ENCODE measurements at regions not wholly inside any gene's neighbourhood (a gene's known extent, or its start where the extent isn't known, plus 50 kb on each side); places are given as distances from the start of the nearest gene placed in this dataset.

DNA sequence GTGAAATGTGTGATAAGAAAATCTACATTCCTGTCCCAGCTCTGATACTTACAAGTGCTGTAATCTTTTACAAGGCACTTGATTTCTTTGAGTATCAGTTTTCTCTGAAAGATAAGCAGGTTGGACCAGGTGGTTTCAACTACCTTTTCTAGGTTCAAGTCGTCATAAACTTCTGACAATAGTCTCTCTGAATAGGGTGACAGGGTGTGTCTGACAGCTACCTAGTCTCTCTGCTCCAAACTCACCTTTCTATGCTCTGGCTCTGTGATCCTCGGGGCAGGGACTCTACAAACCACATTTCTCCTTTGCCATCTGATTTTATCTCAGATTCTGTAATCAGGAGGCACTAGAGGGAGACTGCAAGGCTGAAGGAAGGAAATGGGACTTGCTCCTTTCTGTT, 137.7 kb upstream of the SYT1 start:
- no peaks in the 10 kb centered on the region for H4K20me1 ChIP-seq (replicated peaks; ENCODE audit: control insufficient read depth, extremely low read depth, insufficient read depth, low read length)
- FAIRE-seq, result no peak
- dilution Hi-C loops (cut with MboI; ENCODE audit: extremely low pct_ligation_motif_present, low sequenced_read_pairs), result no loop called here

More for the DNA sequence above, 137.7 kb upstream of the SYT1 start:
- no TSS peak for BruUV-seq (replicated peaks)
- no peak overlapping the region for H3K4me2 ChIP-seq (ENCODE audit: insufficient read depth, low read length)
- no peaks in the 10 kb centered on the region for H3K79me2 ChIP-seq (ENCODE audit: control insufficient read depth, insufficient read depth, low read length)
- no peaks in the 10 kb centered on the region for H3K9me3 ChIP-seq (replicated peaks; ENCODE audit: control insufficient read depth, insufficient read depth, low read length)
- intact Hi-C loops (cut with micrococcal nuclease), result no loop called here
- H3K9me1 ChIP-seq (replicated peaks; ENCODE audit: control insufficient read depth, extremely low read depth, insufficient read depth, low read length), result no peaks in the 10 kb centered on the region
- no peak overlapping the region for H3K4me3 ChIP-seq (replicated peaks in 1 of 3; ENCODE audit: insufficient read depth in 1 of 3, low read depth in 1 of 3, low read length in 3 of 3)
- TF ChIP-seq, protein P1, sequence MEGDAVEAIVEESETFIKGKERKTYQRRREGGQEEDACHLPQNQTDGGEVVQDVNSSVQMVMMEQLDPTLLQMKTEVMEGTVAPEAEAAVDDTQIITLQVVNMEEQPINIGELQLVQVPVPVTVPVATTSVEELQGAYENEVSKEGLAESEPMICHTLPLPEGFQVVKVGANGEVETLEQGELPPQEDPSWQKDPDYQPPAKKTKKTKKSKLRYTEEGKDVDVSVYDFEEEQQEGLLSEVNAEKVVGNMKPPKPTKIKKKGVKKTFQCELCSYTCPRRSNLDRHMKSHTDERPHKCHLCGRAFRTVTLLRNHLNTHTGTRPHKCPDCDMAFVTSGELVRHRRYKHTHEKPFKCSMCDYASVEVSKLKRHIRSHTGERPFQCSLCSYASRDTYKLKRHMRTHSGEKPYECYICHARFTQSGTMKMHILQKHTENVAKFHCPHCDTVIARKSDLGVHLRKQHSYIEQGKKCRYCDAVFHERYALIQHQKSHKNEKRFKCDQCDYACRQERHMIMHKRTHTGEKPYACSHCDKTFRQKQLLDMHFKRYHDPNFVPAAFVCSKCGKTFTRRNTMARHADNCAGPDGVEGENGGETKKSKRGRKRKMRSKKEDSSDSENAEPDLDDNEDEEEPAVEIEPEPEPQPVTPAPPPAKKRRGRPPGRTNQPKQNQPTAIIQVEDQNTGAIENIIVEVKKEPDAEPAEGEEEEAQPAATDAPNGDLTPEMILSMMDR (IDR thresholded peaks at IDR 0.05; ENCODE audit: extremely low read depth in 1 of 2, insufficient read depth in 1 of 2, low read depth in 1 of 2, low read length in 2 of 2), result no peak
- no peak for TF ChIP-seq JUN (IDR thresholded peaks at IDR 0.05; ENCODE audit: borderline replicate concordance, insufficient read depth, insufficient read length, low read depth)
- no peak for TF ChIP-seq POLR2A (IDR thresholded peaks at IDR 0.05; ENCODE audit: low read depth, low read length)
- TF ChIP-seq EZH2 (IDR thresholded peaks at IDR 0.05; ENCODE audit: borderline replicate concordance, low read depth, low read length, severe bottlenecking), result no peak
- TF ChIP-seq FOS (IDR thresholded peaks at IDR 0.05; ENCODE audit: borderline replicate concordance, insufficient read depth, low read length), result no peak
- TF ChIP-seq POLR2AphosphoS5 (IDR thresholded peaks at IDR 0.05; ENCODE audit: insufficient read depth, low read depth, low read length), result no peak
- no peak for TF ChIP-seq GATA2 (IDR thresholded peaks at IDR 0.05; ENCODE audit: insufficient read depth, insufficient read length, low read depth, low read length)
- TF ChIP-seq, protein P2, sequence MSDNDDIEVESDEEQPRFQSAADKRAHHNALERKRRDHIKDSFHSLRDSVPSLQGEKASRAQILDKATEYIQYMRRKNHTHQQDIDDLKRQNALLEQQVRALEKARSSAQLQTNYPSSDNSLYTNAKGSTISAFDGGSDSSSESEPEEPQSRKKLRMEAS (IDR thresholded peaks at IDR 0.05; ENCODE audit: insufficient read depth, insufficient read length), result no peak
- no peak for TF ChIP-seq MYC (IDR thresholded peaks at IDR 0.05; ENCODE audit: low read depth, low read length)
- no peak overlapping the region for H3K27ac ChIP-seq (ENCODE audit: insufficient read depth, low read depth, low read length)
- no peak overlapping the region for H2AFZ ChIP-seq (ENCODE audit: low read depth, low read length)
- ChIA-PET POLR2A (no interaction called here), CTCF (no interaction called here)
- H3K9ac ChIP-seq (replicated peaks; ENCODE audit: extremely low read depth, insufficient read depth, low read length), result no peak overlapping the region
- no peak for DNase-seq (ENCODE audit: low read depth, low spot score)
- no peaks in the 10 kb centered on the region for H3K27me3 ChIP-seq (ENCODE audit: control insufficient read depth in 2 of 2, insufficient read depth in 2 of 2, low read length in 2 of 2)
- no peaks in the 10 kb centered on the region for H3K36me3 ChIP-seq (ENCODE audit: control insufficient read depth in 2 of 2, extremely low read depth in 1 of 2, insufficient read depth in 2 of 2, low read length in 2 of 2)
- peaks cover 4% of the 10 kb centered on the region for H3K4me1 ChIP-seq (ENCODE audit: control insufficient read depth, extremely low read depth, insufficient read depth, low read length)
